SKM-1 treated with dmso at 0.1 percent for 144 hours (cell line): ENCODE measurements at regions not wholly inside any gene's neighbourhood (a gene's known extent, or its start where the extent isn't known, plus 50 kb on each side); places are given as distances from the start of the nearest gene placed in this dataset.
"Not testable (repeated sequence)": the region's sequence is repeated elsewhere in the genome, so short reads cannot be mapped to it uniquely, and the experiment has no call there.

Experiments used
- DNase-seq: peaks from one replicate; lab custom pipeline; 2025; ENCODE audit not compliant: unreplicated experiment; lab: John Stamatoyannopoulos, UW

DNA sequence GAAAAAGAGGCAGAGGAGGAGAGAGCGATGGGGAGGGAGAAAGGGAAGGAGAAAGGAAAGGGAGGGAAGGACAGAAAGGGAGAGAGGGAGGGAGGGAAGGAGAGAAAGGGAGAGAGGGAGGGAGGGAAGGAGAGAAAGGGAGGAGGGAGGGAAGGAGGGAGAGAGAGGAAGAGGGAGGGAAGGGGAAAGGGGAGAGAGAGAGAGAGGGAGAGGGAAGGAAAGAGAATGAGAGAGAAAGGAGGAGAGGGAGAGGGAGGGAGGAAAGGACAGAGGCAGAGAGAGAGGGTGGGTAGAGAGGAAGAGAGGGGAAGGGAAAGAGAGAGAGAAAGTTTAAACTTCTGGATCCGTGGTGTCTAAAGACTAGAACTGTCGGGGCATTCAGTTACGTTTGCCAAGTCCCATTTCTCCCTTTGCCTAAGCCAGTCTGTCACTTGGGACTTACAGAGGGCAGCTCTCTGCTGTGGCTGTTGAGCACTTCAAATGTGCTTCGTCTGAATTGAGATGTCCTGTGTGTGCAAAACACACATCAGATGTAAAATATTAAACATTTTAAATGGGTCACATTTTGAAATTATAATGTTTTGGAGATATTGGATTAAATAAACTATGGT, 62.6 kb downstream of the PLXNA1 start:
- DNase-seq = no peak

DNA sequence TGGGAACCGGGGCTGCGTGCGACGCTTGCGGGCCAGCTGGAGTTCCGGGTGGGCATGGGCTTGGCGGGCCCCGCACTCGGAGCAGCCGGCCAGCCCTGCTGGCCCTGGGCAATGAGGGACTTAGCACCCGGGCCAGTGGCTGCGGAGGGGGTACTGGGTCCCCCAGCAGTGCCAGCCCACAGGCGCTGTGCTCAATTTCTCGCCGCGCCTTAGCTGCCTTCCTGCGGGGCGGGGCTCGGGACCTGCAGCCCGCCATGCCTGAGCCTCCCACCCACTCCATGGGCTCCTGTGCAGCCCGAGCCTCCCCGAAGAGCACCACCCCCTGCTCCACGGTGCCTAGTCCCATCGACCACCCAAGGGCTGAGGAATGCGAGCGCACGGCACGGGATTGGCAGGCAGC, 63.8 kb downstream of the PLXNA1 start:
- not testable (repeated sequence) for DNase-seq

DNA sequence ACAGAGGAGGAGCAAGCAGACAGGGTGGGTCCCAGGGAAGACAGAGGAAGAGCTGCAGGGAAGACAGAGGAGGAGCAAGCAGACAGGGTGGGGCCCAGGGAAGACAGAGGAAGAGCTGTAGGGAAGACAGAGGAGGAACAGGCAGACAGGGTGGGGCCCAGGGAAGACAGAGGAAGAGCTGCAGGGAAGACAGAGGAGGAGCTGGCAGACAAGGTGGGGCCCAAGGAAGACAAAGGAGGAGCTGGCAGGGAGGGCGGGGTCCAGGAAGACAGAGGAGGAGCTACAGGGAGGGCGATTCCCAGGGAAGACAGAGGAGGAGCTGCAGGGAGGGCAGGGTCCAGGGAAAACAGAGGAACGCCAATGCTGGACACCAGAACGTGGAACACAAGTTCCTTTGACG, 66.5 kb downstream of the PLXNA1 start:
- DNase-seq = no peak

DNA sequence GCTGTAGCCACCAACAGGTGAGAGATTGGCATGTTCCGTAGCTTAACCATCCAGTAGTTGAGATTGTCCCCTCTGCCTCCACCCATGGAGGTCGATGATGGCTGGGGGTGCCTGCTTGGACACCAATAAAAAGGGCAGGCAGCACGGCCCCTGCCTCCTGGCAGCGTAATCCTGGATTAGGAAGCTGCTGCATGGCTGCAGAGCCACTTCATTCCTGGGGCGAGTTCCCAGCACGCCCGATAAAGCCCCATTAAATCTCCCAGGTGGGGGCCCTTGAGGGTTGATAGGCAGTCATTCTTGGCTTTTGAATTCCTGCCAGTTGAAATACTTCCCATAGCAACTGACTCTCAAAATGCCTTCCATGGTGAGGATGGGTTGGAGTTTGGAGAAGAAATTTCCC, 67.8 kb downstream of the PLXNA1 start:
- DNase-seq = no peak

DNA sequence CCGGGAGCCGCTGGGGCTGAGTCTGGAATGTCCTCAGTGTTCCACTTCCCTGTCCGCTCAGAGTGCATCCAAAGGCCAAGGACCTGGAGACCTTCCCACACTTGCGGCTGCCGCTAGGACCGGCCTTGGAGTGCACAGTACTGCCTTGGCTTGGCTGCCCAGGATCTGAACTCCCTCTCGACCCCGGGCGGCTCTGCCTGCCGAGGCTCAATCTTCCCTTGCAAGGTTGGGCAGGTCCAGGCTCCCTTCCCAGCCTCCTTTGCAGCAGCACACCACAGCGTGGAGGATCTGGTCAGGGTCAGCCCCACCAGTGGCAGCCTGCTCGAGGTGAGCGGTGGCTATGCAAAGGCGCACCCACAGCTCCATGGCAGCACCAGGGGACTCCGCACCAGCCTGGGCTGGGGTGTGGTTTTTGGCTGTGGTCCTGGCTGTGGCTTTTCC, 69.2 kb downstream of the PLXNA1 start:
- DNase-seq = no peak

DNA sequence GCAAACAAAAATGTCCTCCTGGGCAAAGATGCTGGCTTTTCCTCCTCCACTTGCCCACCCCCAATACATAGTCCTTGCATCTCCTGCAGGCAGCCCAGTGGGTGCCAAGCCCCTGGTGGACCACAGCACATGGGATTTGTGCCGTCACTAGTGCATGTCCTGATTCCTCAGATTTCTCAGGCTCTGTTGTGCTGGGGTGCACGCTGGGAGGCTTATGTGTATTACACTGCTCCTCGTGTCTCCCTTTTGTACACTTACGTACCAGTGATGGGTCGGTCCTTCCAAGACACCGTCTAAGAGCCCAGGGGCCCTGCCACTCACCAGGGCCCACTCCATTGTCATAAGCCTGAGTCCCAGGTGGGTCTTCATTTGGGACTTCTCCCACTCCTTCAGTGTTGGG, 70.1 kb downstream of the PLXNA1 start:
- no peak for DNase-seq

DNA sequence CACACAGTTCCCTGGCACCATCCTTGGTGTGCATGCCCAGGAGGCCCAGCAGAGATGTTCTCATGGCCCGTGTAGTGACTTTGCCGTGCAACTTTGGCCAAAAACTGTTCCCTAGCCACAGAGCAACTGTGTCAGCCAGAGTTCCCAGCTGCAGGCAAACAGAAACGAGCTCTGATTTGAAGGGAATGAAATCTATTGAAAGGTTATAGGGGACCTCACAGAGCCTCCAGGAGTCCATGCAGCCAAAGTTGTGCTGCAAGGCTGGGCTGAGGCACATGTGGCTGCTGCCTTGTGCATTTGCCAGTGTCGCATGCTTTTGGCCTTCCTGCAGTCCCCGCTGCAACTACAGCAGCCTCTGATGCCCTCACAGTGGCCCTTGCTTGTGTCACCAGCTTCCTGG, 70.5 kb downstream of the PLXNA1 start:
- DNase-seq = no peak

DNA sequence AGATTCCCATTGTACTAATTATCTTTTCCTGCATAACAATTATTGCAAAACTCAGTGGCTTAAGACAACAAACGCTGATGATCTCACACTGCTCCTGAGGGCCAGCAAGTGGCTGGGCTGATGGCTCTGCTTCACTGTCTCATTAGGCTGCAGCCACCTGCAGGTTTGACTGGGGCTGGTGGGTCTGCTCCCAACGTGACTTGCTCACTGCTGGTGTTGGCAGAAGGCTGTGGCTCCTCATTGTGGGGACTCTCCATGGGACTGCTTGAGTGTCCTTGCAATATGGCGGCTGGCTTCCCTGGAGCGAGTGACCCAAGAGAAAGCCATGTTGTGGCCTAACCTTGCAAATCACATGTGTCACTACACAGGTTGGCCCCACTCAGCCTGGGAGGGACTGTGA, 71.1 kb downstream of the PLXNA1 start:
- DNase-seq = no peak

DNA sequence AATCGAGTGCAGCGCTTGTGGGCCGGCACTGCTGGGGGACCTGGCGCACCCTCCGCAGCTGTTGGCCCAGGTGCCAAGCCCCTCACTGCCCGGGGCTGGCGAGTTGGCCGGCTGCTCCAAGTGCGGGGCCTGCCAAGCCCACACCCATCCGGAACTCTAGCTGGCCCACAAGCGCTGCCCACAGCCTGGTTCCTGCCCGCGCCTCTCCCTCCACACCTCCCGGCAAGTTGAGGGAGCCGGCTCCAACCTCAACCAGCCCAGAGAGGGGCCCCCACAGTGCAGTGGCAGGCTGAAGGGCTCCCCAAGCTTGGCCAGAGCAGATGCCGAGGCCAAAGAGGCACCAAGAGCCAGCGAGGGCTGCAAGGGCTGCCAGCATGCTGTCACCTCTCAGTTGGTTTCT, 73.4 kb downstream of the PLXNA1 start:
- DNase-seq = no peak

DNA sequence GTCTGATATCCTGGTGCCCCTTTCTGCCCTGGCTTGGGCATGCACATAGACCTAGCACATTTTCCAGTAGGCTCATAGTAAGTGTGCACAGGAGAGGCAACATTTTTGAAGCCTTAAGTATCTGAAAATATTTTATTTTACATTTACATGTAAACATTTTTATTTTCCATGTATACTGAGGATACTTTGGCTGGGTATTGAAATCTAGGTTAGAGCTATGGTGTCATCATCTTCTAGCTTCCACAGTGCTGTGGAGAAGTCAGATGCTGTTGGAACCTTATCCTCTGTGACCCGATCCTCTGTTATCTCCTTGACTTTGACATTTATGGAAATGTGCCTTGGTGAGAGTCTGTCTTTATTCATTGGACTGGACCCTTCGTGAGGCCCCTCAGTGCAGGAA, 74.1 kb downstream of the PLXNA1 start:
- DNase-seq = no peak

DNA sequence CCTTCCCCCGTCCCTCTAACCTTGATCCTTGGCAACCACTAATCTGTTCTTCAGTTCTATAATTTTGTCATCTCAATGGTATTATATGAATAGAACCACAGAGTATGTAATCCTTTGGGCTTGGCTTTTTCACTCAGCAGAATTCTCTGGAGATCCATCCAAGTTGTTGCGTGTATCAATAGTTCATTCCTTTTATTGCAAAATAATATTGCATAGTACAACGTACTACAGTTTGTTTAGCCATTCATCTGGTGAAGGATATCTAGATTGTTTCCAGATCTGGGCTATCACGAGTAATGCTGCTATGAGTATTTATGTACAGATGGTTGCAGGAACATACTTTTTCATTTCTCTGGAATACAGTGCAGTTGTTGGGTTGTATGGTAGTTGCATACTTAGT, 76.2 kb downstream of the PLXNA1 start:
- DNase-seq = no peak

DNA sequence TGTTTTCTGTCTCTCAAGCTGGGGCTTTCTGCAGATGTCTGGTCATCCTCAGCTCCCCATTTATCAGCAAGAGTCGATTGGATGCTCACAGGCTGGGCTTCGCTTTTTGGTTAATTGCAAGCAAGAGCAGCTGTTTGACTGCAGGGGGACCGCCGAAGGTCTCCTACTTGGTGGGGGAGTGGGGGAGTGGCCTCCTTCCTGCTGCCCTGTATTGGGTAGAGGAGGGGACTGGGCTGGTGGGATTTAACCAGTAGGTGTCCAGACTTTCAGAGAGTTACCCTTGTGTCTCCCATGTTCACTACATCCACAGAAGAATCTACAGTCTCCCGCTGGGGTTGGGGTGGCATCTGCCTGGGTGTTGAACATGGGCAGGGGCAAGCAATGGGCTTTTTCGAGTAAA, 78.7 kb downstream of the PLXNA1 start:
- no peak for DNase-seq

DNA sequence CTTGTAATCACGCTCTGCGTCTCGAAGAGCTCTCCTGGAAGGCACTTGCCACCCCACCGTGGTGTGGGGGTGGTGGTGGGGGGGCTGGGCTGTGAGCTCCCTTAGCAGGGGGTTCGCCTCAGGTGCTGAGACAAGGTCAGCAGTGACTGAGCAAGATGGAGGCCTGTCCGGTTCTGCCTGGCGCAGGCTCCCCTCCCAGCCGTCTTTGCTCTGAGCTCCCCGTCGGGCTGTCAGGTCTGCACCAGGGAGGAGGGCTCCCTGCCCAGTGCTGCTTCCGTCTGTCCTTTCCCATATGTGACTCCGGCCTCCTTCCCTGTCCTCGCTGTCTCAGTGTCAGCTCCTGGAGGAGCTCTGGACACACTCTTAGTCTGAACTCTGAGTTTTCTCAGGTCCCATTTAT, 80.0 kb downstream of the PLXNA1 start:
- DNase-seq = no peak

DNA sequence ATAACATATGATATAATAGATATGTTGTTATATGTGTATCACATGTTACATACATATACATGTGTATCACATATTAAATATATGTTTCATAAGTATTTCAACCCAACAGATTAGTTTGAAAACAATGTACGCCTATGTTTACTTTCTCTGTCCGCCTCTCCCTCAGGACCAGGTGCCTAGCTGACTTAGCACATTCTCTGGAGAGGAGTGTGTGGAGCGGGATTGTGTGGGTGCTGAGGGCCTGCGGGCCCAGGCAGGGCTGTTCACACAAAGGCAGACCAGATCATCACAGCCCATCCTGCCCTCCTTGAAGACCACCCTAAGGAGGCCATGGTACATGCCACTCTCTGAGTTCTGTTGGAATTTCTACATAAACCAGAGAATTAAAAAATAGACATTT, 81.0 kb downstream of the PLXNA1 start:
- no peak for DNase-seq

DNA sequence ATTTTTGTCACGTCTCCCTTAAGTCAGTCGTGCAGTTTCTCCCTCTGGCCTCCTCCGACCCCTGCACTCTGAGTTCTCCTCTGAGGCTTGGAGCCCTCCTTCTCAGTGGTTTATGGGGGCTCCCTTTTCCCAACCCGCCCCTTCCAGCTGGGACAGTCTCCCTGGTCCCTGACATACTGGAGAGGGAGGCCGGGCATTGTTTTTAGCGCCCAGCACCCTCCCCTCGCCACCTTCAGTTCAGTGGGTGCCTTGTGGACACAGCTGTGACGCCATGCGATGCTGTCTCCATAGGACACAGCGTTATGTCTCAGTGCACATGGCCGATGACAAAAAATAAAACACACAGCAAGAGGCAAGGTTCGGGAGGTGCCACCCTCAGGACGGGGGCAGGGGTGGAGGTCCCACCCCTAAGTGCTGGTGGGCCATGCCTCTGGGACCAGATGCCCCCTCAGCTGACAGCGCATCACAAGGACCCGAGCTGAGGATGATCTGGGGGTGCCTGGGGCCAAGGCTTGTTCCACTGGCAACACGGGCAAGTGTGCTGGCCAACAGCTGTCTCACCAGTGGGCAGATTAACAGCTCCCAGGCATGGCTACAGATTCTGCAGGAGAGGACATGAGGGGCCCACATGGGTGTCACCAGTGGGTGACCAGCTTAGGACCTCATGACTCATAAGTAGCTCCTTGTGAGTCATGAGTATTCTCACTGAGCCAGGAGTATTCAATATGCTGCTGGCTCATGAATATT, 81.6 kb downstream of the PLXNA1 start:
- no peak for DNase-seq

DNA sequence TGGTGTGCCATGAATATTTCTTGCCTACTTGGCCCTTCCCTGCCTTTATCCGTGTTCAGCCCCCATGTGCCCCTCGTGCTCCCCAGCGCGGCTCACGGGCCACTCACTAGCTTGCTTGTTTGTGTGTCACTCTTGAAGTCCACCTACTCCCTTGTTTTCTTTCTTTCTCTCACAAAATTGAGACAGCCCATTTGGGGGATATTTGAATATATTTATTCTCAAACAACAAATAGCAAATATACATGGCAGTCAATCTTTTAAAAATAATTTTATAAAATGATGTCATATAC, 82.2 kb downstream of the PLXNA1 start:
- DNase-seq = no peak

DNA sequence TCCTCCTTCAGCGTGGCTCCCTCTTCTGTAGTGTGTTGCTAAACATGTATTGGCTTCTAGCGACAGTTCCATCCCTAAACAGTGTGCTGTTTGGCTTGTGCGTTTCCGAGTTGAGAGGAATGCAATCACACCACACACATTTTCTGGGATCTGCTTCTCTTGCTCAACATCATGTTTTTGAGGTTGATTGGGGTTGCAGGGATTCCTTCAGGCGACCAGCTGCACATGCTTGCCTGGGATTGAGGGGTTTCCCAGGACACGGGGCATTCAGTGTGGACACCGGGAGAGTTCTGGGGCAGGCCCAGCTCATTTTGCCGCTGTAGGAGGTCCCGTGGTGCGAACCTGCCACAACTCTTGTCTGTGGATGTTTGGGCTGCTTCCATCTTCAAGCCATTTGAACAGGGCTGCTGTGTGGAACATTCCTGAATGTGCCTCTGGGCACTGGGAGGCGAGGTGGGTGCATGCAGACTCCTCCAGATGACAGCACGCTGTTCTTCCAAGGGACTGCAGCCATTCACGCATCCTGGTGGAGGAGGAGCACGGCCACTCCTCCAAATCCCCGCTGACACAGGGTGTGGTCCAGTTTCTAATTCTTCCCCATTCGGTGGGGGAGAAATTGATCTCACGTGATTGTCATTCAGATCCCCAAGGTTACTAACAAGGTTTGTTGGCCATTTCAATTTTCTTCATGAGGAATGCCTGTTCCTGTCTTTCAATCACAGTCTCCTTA, 82.8 kb downstream of the PLXNA1 start:
- DNase-seq = no peak

DNA sequence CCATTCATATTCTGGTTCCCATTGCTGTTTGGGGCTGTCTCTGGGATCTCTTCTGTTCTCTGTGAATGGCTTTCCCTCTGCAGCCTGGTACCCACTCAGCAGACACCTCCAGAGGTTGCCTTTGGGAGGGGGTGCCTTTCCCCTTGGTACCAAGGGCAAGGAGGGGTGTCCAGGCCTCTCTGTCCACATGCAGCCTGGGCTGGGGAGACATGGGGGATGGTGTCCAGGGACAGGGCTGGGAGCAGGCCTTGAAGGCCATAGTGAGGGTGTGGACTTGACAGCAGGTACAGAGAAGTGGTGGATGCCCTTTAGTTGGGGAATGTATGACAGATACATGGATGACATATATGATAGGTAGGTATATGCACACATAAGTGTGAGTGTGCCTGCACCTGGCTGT, 83.7 kb downstream of the PLXNA1 start:
- no peak for DNase-seq

DNA sequence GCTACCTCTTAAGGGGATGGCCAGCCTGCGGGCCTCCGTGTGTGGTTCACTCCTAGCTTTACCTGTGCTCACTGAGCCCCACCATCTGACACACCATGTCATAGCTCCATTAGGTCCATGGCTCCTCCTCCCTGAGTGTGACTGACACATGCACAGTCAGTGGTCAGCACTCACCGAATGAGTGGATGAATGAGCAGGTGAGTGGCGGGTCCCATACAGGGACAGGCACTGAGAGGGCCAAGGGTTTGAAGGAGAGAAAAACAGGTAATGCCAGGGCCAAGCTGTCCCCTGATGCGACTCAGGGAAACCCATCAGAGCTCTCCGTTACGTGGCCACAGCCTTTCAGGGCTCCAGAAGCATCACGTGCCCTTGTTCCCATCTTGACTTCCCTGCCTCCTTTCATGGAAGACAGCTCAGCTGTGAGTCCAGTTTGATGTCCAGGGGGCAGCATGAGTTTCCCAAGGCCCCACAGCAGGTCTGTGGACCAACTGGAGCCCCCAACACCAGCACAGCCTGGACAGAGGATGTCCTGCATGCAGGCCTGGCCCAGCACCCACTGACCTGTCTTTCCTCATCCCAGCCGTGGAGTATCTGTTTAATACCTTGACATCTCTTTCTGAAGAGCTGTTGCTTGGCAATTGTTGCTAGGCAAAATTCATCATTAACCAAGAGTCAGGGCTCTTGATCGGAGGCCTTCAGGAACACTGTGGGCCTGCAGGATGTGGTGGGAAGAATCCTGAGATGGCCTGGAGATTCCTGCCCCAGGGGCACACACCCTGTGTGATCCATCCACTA, 84.4 kb downstream of the PLXNA1 start:
- DNase-seq = no peak

DNA sequence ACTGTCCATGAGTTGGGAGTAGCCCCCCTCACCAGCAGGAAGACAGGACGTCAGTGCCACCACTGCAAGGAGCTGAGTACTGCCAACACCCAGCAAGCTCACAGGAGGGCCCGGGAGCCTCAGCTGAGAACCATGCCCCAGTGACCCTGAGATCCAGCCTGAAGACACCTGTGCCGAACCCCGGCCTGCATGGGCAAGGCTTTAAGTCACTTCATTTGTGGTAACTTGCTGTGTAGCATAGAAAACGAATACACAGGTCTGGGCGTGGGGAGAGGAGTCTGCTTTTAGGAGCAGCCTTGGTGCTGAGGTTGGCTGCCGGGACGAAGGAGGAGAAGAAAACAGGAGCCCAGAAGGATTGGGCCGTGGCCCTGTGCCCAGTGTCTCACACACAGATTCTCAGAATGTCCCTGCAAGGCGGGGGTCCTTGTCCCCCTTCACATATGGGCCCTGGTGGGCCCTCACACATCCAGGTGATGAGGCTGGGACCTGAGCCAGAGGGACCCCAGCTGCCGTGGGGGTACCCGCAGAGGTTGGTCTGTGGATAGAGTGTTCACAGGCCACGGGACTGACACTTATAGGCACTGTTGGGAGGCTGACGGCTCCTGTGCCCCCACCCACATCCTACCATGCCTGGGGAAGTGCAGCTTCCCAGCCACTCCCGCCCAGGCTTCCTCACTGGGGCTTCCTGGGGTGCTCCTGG, 85.3 kb downstream of the PLXNA1 start:
- DNase-seq = no peak

DNA sequence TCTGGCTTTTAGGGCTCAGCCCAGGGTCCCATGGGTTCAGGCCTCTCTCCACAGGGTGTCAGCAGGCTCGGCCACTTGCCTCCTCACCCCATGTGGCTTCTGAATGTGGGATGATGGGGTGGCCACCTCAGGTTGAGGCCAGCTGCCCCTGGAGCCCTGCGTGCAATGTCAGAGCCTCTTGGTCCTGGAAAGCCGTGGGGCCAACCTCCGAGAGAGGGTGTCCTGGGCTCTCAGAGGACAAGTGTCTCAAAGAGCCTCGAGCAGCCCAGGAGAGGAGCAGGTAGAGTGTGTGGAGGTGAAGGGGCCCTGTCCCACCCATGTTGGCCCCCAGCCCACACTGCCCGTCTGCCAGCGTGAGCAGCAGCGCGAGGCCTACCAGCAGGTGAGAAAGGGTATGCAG, 86.0 kb downstream of the PLXNA1 start:
- DNase-seq = no peak
